Tibial nerve (tissue), 4 donors: ENCODE measurements at regions not wholly inside any gene's neighbourhood (a gene's known extent, or its start where the extent isn't known, plus 50 kb on each side); places are given as distances from the start of the nearest gene placed in this dataset.

ENCODE experiments used
- DNase-seq, 2 donors: peaks; one replicate each; pipeline ENCODE4 v3.0.0-alpha.2; 2019; ENCODE audit warnings: low spot score in 2 of 2
- H3K27ac ChIP-seq, 4 donors: fragments of 200-600 bp; sonication (generic) in 3 of 4; one replicate each; pipeline ENCODE4 v1.5.1; 2017 to 2019; ENCODE audit warnings: mild to moderate bottlenecking in 1 of 4
- H3K27me3 ChIP-seq, 2 donors: fragments of 200-600 bp; sonication (generic) in 1 of 2; one replicate each; pipeline versions ENCODE4 v1.5.1 to v1.6.0; 2017 to 2019
- H3K36me3 ChIP-seq, 3 donors: fragments of 200-600 bp; sonication (generic); one replicate each; pipeline ENCODE4 v1.5.1; 2018 to 2019
- H3K4me1 ChIP-seq, 4 donors: fragments of 200-600 bp; sonication (generic) in 3 of 4; one replicate each; pipeline ENCODE4 v1.5.1; 2017 to 2019
- H3K4me3 ChIP-seq, 4 donors: fragments of 200-600 bp; sonication (generic) in 3 of 4; one replicate each; pipeline ENCODE4 v1.5.1; 2017 to 2019; ENCODE audit warnings: mild to moderate bottlenecking in 1 of 4, moderate library complexity in 1 of 4
- H3K9me3 ChIP-seq, 4 donors: fragments of 200-600 bp; sonication (generic) in 3 of 4; one replicate each; pipeline ENCODE4 v1.5.1; 2017 to 2019
- EP300 ChIP-seq, 2 donors: sonication (generic); formaldehyde crosslinking; IDR thresholded peaks; one replicate each; pipeline ENCODE4 v1.6.1; 2017; ENCODE audit warnings: antibody characterized with exemption in 2 of 2, mild to moderate bottlenecking in 1 of 2
- POLR2A ChIP-seq, 2 donors: fragments of 450-650 bp; IDR thresholded peaks; one replicate each; pipeline ENCODE4 v1.6.1; 2017; ENCODE audit warnings: antibody characterized with exemption in 2 of 2, mild to moderate bottlenecking in 2 of 2, moderate library complexity in 2 of 2
- WGBS, 2 donors: methylation state at CpG; one replicate each; pipeline ENCODE4 v1.1.5; 2018; 5-methylcytosine and 5-hydroxymethylcytosine counted together
- TF ChIP-seq, protein P1 (sequence below), 5 experiments: fragments of 200-600 bp in 3 of 5; fragments of 450-650 bp in 2 of 5; sonication (generic) in 3 of 5; IDR thresholded peaks; one replicate each; pipeline ENCODE4 v1.5.1; 2016 to 2019; ENCODE audit warnings: antibody characterized with exemption in 5 of 5, mild to moderate bottlenecking in 3 of 5, moderate library complexity in 2 of 5

DNA sequence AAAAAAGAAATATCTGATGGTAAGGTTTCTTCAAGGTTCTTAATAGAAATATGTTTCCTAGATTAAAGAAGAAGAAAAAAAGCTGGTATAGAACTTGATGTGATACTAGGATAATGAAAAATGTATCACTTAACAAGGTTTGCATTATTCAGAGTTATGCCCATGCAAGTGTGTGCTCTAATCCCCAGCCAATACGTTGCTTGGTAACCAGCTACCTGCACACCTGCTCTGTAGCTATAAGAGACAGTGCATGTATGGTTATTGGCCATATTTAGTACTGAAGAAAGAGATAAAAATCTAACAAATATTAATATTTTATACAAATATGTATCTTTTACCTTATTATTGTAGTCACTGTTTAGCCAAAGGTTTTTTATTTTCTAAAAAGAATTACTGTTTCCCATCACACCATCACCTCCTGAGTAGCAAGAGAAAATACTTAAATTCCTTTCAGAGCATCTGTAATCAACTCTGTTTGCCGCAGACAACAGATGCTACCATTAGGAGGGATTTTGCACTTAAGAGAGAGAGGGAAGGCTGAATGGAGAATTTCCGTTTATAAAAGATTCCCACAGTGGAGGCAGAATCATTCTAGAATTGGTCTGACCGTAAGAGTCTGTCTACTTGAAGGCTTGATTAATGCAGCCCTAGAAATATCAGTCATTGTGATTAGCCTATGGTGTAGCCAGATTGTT, 115.6 kb downstream of the NEDD1 start:
- Histone ChIP-seq H3K9me3 (no peaks in the 10 kb centered on the region), H3K27ac (no peak overlapping the region), H3K36me3 (no peaks in the 10 kb centered on the region), H3K27me3 (no peaks in the 10 kb centered on the region), H3K4me3 (no peak overlapping the region), H3K4me1 (no peaks in the 10 kb centered on the region)
- DNase-seq: no peak
- no peak for TF ChIP-seq POLR2A (IDR thresholded peaks at IDR 0.05)
- TF ChIP-seq, protein P1, sequence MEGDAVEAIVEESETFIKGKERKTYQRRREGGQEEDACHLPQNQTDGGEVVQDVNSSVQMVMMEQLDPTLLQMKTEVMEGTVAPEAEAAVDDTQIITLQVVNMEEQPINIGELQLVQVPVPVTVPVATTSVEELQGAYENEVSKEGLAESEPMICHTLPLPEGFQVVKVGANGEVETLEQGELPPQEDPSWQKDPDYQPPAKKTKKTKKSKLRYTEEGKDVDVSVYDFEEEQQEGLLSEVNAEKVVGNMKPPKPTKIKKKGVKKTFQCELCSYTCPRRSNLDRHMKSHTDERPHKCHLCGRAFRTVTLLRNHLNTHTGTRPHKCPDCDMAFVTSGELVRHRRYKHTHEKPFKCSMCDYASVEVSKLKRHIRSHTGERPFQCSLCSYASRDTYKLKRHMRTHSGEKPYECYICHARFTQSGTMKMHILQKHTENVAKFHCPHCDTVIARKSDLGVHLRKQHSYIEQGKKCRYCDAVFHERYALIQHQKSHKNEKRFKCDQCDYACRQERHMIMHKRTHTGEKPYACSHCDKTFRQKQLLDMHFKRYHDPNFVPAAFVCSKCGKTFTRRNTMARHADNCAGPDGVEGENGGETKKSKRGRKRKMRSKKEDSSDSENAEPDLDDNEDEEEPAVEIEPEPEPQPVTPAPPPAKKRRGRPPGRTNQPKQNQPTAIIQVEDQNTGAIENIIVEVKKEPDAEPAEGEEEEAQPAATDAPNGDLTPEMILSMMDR (IDR thresholded peaks at IDR 0.05): no peak
- no peak for TF ChIP-seq EP300 (IDR thresholded peaks at IDR 0.05)
- 82 to 86% methylated on average over 4 of the region's 4 CpGs for WGBS, 2 donors

DNA sequence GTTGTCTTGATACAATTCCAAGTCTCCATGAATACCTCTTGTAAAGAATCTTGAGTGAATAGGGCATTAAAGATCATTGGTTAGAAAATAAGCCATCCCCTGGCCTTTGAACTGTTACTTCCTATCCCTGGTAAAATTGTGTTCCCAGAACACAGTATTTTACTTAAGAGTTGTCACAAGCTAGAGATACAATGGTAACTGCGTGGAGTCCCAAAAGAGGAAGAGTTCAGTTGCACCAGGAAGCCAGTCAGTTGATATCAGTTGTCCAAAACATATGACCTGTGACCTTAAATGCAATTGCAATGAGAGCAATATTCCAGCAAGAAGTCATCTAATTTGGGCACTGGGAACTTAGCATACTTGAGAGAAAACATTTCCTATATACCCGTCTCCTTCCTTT, 117.3 kb downstream of the NEDD1 start:
- no peak for DNase-seq
- TF ChIP-seq, protein P1 (IDR thresholded peaks at IDR 0.05): no peak
- no peak for TF ChIP-seq EP300 (IDR thresholded peaks at IDR 0.05)
- no peak for TF ChIP-seq POLR2A (IDR thresholded peaks at IDR 0.05)
- H3K27me3 ChIP-seq: no peaks in the 10 kb centered on the region
- H3K4me1 ChIP-seq: no peaks in the 10 kb centered on the region
- H3K4me3 ChIP-seq: no peak overlapping the region
- no peak overlapping the region for H3K27ac ChIP-seq
- no peaks in the 10 kb centered on the region for H3K36me3 ChIP-seq
- WGBS, 2 donors: 83 to 89% methylated on average over 2 of the region's 2 CpGs
- no peaks in the 10 kb centered on the region for H3K9me3 ChIP-seq

DNA sequence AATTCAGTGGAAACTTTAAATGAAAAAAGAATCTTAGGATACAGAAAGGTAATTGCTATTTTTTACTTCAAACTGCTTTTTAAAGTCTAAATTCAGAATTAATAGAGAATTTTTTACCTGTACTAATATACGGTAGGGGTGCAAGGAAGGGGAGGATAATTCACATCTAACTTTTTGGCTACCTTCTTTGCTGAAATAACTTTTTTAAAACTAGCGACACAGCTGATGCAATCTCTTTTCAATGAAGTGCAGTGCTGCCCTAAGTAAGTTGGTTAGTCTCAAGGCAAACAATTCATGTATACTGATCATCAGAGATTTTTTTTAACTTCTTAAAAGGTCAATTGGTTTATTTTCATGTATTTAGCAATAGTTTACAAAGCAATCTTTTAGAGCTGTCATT, 119.8 kb downstream of the NEDD1 start:
- TF ChIP-seq EP300 (IDR thresholded peaks at IDR 0.05) (no peak), POLR2A (IDR thresholded peaks at IDR 0.05) (no peak)
- TF ChIP-seq, protein P1 (IDR thresholded peaks at IDR 0.05): no peak
- Histone ChIP-seq H3K27me3 (no peaks in the 10 kb centered on the region), H3K9me3 (peaks cover 0 to 4% (median 0%) of the 10 kb centered on the region in 4 donors), H3K4me1 (no peaks in the 10 kb centered on the region), H3K4me3 (no peak overlapping the region), H3K27ac (no peak overlapping the region), H3K36me3 (no peaks in the 10 kb centered on the region)
- no peak for DNase-seq
- WGBS, 2 donors: 84 to 85% methylated on average over 2 of the region's 2 CpGs

DNA sequence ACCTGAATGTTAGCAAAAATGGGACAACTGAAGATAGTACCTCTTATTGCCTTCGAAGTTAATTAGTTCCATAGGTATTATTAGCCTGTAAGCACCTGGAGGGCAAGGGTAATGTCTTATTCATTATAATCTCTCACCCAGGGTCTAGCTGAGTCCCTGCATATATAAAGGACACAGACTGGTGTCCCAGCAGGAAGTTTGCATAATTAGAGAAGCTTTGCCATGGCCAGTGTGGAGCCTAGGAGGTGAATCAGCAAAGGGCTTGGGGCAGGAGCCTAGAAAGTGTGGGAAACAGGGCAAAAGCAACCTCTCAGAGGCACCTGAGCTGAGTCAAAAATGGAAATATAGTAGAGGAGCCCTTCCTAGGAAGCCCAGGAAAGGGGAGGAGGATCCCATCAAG, 120.4 kb downstream of the NEDD1 start:
- Histone ChIP-seq H3K4me1 (no peaks in the 10 kb centered on the region), H3K9me3 (peaks cover 0 to 4% (median 0%) of the 10 kb centered on the region in 4 donors), H3K36me3 (no peaks in the 10 kb centered on the region), H3K27me3 (no peaks in the 10 kb centered on the region), H3K27ac (no peak overlapping the region), H3K4me3 (no peak overlapping the region)
- TF ChIP-seq, protein P1 (IDR thresholded peaks at IDR 0.05): no peak
- no peak for TF ChIP-seq EP300 (IDR thresholded peaks at IDR 0.05)
- 87% methylated on average over 1 of the region's 1 CpG for WGBS, 2 donors
- no peak for DNase-seq

DNA sequence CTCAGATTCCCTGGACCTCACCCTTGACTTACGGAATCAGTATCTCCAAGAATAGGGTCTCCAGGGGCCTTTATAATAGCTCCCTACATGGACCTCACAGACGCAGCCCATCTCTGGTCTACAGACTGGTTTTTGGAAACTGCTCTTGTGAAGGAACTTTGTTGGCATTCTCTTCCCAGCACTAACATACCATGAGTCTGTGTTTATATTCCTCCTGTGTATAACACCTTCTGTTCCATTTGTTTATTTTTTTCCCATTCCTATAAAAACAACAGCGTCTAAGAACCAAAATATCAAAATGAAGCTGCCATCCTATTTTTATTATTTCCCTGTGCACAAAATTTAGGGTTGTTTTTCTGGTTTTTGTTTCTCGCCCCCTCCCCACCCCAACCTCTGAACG, 131.1 kb downstream of the NEDD1 start:
- no peak for DNase-seq
- Histone ChIP-seq H3K9me3 (no peaks in the 10 kb centered on the region), H3K4me1 (no peaks in the 10 kb centered on the region), H3K27me3 (no peaks in the 10 kb centered on the region), H3K4me3 (no peak overlapping the region), H3K36me3 (no peaks in the 10 kb centered on the region), H3K27ac (no peak overlapping the region)
- 28% methylated on average over 5 of the region's 5 CpGs for WGBS, 2 donors
- no peak for TF ChIP-seq POLR2A (IDR thresholded peaks at IDR 0.05)
- TF ChIP-seq, protein P1 (IDR thresholded peaks at IDR 0.05): no peak
- TF ChIP-seq EP300 (IDR thresholded peaks at IDR 0.05): no peak
